Erythroblast (primary cell): ENCODE measurements at regions not wholly inside any gene's neighbourhood (a gene's known extent, or its start where the extent isn't known, plus 50 kb on each side); places are given as distances from the start of the nearest gene placed in this dataset.
"Not testable (repeated sequence)": the region's sequence is repeated elsewhere in the genome, so short reads cannot be mapped to it uniquely, and the experiment has no call there.

Experiments
- DNase-seq, 2 experiments: peaks; one replicate each; lab custom pipeline; 2025; lab: John Stamatoyannopoulos, UW
- GATA1 ChIP-seq: IDR thresholded peaks from 2 replicates; pipeline ENCODE4 v1.6.1; 2011; ENCODE audit warnings: low read depth, mild to moderate bottlenecking, control low read depth, low read length, moderate library complexity
- POLR2A ChIP-seq: IDR thresholded peaks from 2 replicates; pipeline ENCODE4 v1.6.1; 2011; ENCODE audit warnings: mild to moderate bottlenecking, low read length

DNA sequence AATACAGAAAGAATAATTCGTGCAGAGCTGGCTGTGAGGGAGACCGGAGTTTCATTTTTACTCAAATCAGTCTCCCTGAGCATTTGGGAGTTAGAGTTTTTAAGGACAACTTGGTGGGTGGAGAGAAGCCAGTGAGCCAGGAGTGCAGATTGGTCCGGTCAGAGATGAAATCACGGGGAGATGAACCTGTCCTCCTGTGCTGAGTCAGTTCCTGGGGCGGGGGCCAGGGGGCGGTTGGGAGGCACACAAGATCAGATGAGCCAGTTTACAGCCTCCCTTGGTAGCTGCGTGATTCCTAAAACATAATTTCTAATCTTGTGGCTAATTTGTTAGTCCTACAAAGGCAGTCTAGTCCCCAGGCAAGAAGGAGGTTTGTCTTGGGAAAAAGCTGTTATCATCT, 1267.9 kb downstream of the AMY1C start:
- no peak for DNase-seq
- TF ChIP-seq GATA1 (no peak), POLR2A (no peak)

DNA sequence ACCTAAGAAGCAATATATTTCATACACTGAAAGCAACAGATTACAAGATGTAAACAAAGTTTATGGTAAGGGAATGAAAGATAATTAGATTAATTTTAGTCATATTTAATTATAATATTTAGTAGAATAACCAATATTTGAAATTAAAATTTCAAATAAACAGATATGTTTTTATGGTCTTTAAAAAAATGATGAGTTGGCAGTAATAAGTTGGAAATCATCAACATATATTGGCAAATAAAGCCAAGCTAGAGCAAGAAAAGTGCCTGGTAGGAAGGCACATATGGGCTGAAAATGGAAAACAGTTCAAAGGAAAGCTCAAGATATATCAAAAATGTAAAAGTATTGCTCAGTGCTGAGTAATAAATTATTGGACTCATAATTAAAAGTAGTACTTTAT, 1274.0 kb downstream of the AMY1C start:
- DNase-seq = no peak
- TF ChIP-seq POLR2A (no peak), GATA1 (no peak)

DNA sequence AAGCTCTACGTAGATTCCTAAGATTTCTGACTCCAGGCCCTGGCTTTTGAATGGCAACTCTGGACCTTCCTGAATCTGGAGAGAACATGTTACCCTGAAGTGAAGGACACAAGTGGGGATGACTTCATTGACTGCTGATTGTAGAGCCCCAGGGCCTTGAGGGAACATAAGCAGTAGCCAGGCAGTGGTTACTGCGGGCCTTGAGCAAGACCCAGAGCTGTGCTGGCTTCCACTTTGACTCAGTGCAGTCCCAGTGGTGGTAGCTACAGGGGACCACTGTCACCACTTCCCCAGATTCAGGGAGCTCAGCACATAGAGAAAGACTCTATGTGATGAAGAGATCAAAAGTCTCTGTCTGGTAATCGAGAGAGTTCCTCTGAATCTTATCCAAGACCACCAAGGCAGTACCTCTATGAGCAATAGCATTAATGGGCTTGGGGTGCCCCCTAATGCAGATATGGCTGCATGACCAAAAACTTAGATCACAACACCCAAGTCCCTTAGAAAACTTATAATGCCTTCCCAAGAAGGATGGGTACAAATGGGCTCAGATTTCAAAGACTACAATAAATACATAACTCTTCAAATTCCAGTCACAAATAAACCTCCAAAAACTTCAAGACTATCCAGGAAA, 1278.3 kb downstream of the AMY1C start:
- TF ChIP-seq GATA1 = no peak
- no peak for DNase-seq

- DNase-seq = no peak
- TF ChIP-seq GATA1 = no peak
- no peak for TF ChIP-seq POLR2A
These were observed 1322.7 kb downstream of the AMY1C start for GRCh38 chr1:105072446-105072845.

GRCh38 chr1:105072850-105073249, 1323.2 kb downstream of the AMY1C start:
- no peak for TF ChIP-seq POLR2A
- TF ChIP-seq GATA1 = no peak
- DNase-seq = no peak

- TF ChIP-seq POLR2A (no peak), GATA1 (no peak)
- no peak for DNase-seq
These were observed 1324.0 kb downstream of the AMY1C start for GRCh38 chr1:105073660-105074059.

DNA sequence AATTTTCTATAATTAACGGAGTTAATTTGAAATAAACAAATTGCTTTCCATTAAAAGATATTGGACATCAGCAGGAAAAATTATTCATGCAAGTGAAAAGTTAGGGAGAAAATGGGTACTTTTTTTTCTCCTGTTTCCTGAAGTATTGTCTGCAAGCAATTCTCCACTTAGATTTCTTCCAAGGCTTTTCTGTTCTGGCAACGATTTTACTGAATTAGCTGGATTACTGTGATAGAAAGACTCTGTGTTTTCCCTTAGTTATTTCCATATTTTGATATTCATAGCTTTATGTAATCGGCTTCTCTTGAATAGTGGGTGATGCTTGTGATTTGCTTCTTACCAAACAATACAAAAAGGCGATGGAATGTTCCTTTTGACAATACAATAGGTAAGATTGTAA, 1333.9 kb downstream of the AMY1C start:
- no peak for DNase-seq
- no peak for TF ChIP-seq GATA1
- TF ChIP-seq POLR2A = no peak

DNA sequence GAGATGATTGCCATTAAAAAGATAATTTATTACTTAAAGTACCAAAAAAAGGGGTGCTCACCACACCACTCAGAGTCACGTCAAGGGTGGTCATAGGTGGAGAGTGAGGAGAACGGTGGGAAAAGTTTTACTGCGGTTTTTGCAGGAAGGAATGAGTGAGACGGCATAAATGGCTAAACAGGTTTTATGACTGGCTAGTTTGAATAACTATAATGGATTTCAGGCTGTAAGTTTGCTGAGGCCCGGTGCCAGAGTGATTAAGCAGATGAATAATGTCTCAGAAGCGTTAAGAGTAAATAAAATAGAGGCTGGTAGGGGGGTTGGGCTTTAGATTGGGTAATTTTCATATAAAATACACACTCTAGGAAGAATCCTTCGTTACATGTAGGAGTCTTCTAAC, 1337.8 kb downstream of the AMY1C start:
- DNase-seq = no peak
- TF ChIP-seq GATA1 = no peak

DNA sequence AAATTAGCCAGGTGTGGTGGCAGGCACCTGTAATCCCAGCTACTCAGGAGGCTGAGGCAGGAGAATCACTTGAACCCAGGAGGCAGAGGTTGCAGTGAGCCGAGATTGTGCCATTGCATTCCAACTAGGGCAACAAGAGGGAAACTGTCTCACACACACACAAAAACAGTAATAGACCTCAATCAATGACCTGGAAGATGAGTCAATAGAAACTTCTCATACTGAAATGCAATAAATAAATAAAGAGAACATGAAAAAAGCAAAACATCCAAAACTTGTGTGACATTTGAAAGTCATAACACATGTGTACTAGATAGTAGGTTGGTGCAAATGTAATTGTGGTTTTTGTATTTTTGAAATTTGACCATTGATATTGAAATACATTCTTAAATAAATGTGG, 1338.5 kb downstream of the AMY1C start:
- TF ChIP-seq POLR2A = no peak
- TF ChIP-seq GATA1 = no peak
- DNase-seq = no peak

GRCh38 chr1:105093893-105094292, 1344.2 kb downstream of the AMY1C start:
- DNase-seq = not testable (repeated sequence)

DNA sequence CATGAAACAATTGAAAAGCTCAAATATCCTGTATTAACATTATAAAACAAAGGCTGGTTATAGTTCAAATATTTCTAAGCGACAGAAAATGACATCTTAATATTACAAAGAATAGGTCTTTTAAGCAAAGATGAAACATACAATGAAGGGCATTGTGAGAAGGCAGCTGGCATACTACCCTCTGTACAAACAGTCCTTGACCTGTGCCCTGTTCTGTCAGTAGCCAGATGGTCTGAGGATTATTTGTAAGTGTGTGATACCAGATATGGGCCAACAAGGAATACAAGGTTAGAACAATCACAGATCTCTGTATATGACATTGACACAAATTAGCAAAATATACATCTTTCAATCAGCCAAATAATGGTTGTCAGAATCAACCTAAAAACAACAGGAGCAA, 1350.4 kb downstream of the AMY1C start:
- TF ChIP-seq GATA1 (no peak), POLR2A (no peak)
- DNase-seq = no peak

GRCh38 chr1:105101261-105101660, 1351.6 kb downstream of the AMY1C start:
- no peak for TF ChIP-seq POLR2A
- no peak for TF ChIP-seq GATA1
- peak in 1 of 2 experiments; percentile 22 for DNase-seq

GRCh38 chr1:105102371-105102770, 1352.7 kb downstream of the AMY1C start:
- peak in 1 of 2 experiments; percentile 38 for DNase-seq
- TF ChIP-seq POLR2A (no peak), GATA1 (no peak)

GRCh38 chr1:105122041-105122440, 1372.3 kb downstream of the AMY1C start:
- no peak for TF ChIP-seq GATA1
- TF ChIP-seq POLR2A = no peak
- peak in 1 of 2 experiments; percentile 24 for DNase-seq
